Transverse colon (tissue), 4 donors: ENCODE measurements at regions not wholly inside any gene's neighbourhood (a gene's known extent, or its start where the extent isn't known, plus 50 kb on each side); places are given as distances from the start of the nearest gene placed in this dataset.

Source experiments
- CTCF ChIP-seq, 5 experiments: fragments of 200-600 bp in 3 of 5; fragments of 450-650 bp in 2 of 5; sonication (generic) in 3 of 5; IDR thresholded peaks; 1 replicate in 2 of 5; 2 replicates in 3 of 5; pipeline ENCODE4 v1.5.1; 2016 to 2017; ENCODE audit warnings: antibody characterized with exemption in 5 of 5, inconsistent platforms in 3 of 5, mild to moderate bottlenecking in 2 of 5, moderate library complexity in 1 of 5
- POLR2A ChIP-seq: fragments of 450-650 bp; IDR thresholded peaks from one replicate; pipeline ENCODE4 v1.6.1; 2016; ENCODE audit warnings: antibody characterized with exemption, mild to moderate bottlenecking, moderate library complexity
- POLR2AphosphoS5 ChIP-seq, 3 donors: sonication (generic); formaldehyde crosslinking; IDR thresholded peaks; one replicate each; pipeline ENCODE4 v1.6.1; 2016; ENCODE audit warnings: antibody characterized with exemption in 3 of 3

- TF ChIP-seq CTCF (IDR thresholded peaks at IDR 0.05) = no peak
- TF ChIP-seq POLR2A = no peak
- TF ChIP-seq POLR2AphosphoS5 (IDR thresholded peaks at IDR 0.05) = no peak
These were observed 105.5 kb upstream of the PARD3 start for GRCh38 chr10:34920578-34920977.
